NCI-H446 (cell line): ENCODE measurements at regions not wholly inside any gene's neighbourhood (a gene's known extent, or its start where the extent isn't known, plus 50 kb on each side); places are given as distances from the start of the nearest gene placed in this dataset.
"Not testable (repeated sequence)": the region's sequence is repeated elsewhere in the genome, so short reads cannot be mapped to it uniquely, and the experiment has no call there.

ENCODE experiments used
- DNase-seq, 2 experiments: peaks; one replicate each; lab custom pipeline; 2025; lab: John Stamatoyannopoulos, UW

GRCh38 chr10:117492504-117492903 lies 50.0 kb upstream of the EMX2 start:
- DNase-seq, result no peak

- no peak for DNase-seq
Measured at GRCh38 chr10:117488004-117488403, 54.5 kb upstream of the EMX2 start.

GRCh38 chr10:117486606-117487005 lies 55.9 kb upstream of the EMX2 start:
- DNase-seq, result no peak

GRCh38 chr10:117483056-117483590 lies 59.4 kb upstream of the EMX2 start:
- no peak for DNase-seq

- not testable (repeated sequence) for DNase-seq
Measured at GRCh38 chr10:117481011-117481410, 61.5 kb upstream of the EMX2 start.

GRCh38 chr10:117480097-117480496 lies 62.4 kb upstream of the EMX2 start:
- DNase-seq, result no peak

GRCh38 chr10:117477961-117478670 lies 64.4 kb upstream of the EMX2 start:
- no peak for DNase-seq

- peak in 1 of 2 experiments; percentile 22 for DNase-seq
Measured at GRCh38 chr10:117477211-117477947, 65.2 kb upstream of the EMX2 start.

GRCh38 chr10:117476716-117477115 lies 65.8 kb upstream of the EMX2 start:
- DNase-seq, result peak in 1 of 2 experiments; percentile 39

GRCh38 chr10:117476281-117476680 lies 66.3 kb upstream of the EMX2 start:
- DNase-seq, result no peak

- no peak for DNase-seq
Measured at GRCh38 chr10:117472872-117473271, 69.7 kb upstream of the EMX2 start.

- DNase-seq, result no peak
Measured at GRCh38 chr10:117471344-117471874, 71.1 kb upstream of the EMX2 start.

GRCh38 chr10:117470733-117471132 lies 71.8 kb upstream of the EMX2 start:
- no peak for DNase-seq

- no peak for DNase-seq
Measured at GRCh38 chr10:117468665-117469064, 73.9 kb upstream of the EMX2 start.

- DNase-seq, result no peak
Measured at GRCh38 chr10:117464176-117464575, 78.4 kb upstream of the EMX2 start.

- no peak for DNase-seq
Measured at GRCh38 chr10:117463545-117463920, 79.0 kb upstream of the EMX2 start.

GRCh38 chr10:117462816-117463544 lies 79.6 kb upstream of the EMX2 start:
- DNase-seq, result no peak

GRCh38 chr10:117462424-117462792 lies 80.1 kb upstream of the EMX2 start:
- no peak for DNase-seq

GRCh38 chr10:117461766-117462423 lies 80.7 kb upstream of the EMX2 start:
- no peak for DNase-seq

GRCh38 chr10:117460846-117461765 lies 81.4 kb upstream of the EMX2 start:
- DNase-seq, result no peak

GRCh38 chr10:117458571-117458970 lies 83.3 kb upstream of the PDZD8 start:
- no peak for DNase-seq
